Ramos (cell line): ENCODE measurements at regions not wholly inside any gene's neighbourhood (a gene's known extent, or its start where the extent isn't known, plus 50 kb on each side); places are given as distances from the start of the nearest gene placed in this dataset.
"Not testable (repeated sequence)": the region's sequence is repeated elsewhere in the genome, so short reads cannot be mapped to it uniquely, and the experiment has no call there.

Experiments used
- in situ Hi-C: fragments of 300-500 bp; cut with MboI; formaldehyde crosslinking; loops from one replicate; pipeline ENCODE4 v1.14.3; 2022; ENCODE audit warnings: low sequenced_read_pairs; ENCODE audit not compliant: unreplicated experiment

DNA sequence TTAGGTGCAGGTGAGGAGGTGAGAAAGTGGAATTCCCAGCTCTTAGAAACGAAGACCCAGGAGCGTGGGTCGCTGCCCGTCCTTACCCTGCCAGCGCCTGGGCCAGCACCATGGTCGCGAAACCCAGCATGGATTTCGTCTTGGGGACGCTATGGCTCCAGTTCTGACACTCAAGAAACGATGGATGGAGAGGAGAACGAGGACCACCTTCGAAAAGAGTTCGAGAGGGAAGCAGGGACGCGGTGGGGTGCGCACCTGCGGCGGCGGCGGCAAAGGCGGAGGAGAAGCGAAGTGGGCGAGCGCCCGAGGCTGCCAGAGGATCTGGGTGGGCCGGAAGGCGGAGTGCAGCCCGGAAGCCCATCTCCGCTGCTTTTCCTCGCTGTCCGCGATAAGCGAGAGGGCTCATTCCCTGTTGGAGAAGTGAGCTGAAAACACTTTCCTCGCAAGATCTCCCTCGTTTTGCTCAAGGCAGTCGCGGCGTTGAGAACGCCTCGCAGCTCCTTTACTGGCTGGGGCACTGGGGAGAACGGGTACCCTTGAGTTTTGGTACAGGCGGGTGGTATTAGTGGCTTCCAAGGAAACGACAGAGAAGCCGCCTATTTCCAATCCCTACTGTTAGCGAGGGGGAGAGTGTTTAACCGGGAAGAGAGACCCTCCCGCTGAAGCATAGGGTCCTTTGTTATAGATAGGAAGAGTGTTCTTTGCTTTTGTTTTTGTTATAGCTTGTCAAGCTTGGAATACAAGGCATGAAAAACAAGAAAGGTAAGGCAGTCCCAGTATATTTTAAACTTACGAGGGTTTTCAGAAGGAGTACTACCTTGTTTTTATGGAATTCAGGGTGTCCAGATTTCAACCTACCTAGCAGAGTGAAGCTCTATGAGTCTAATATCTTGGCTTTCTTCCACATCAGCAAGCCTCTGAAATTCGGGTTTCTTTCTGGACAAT lies 109.5 kb downstream of the TRIM27 start:
- in situ Hi-C loops = loop anchor here (25.0 kb wide), 1 partner anchor 773 kb away; the partner anchor contains the start of gene OR2H2

GRCh38 chr6:28816339-28816908 lies 107.4 kb downstream of the TRIM27 start:
- in situ Hi-C loops = loop anchor here (25.0 kb wide), 1 partner anchor 771 kb away; the partner anchor contains the start of gene OR2H2

DNA sequence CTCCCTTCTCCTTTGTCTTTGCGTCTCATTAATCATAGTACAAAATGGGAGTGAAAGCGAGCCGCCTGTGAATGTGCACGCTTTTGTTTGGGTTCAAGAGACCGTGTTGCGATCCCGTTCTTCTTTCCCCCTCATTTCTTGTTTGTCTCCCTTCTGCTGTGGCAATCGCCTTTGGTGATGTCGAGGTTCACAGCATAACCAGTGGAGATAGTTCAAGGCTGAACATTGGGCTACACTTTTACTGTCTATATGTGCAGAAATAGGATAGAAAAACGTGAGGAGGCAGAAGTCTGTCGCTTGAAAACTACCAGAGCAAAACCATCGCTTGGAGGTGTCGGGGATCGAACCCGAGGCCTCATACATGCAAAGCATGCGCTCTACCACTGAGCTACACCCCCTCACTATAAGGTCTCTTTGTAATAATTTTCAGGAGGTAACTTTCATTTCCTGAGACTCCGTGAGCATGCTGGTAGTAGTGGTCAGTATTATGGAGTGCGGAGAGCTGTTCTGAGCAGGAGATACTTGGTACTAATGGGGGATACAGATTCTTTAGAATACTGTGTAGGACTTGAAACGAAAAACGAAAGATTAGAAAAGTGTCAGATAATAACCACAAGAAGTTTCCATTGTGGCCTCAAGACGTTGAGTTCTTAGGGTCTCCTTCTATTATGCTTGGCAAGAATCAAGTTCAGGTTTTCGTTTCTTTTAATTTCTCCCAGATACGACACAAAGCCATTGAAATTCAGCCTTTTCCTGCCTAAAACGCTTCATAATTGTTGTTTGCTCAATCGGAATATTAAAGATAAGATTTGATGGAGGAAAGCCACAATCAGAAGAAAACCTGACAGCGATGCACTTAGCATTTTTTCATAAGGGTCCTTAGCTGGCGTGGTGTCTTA lies 106.6 kb downstream of the TRIM27 start:
- in situ Hi-C loops = loop anchor here (25.0 kb wide), 1 partner anchor 770 kb away; the partner anchor contains the start of gene OR2H2

- in situ Hi-C loops = loop anchor here (25.0 kb wide), 1 partner anchor 770 kb away; the partner anchor contains the start of gene OR2H2
Observed at GRCh38 chr6:28817808-28818145, 106.0 kb downstream of the TRIM27 start.

DNA sequence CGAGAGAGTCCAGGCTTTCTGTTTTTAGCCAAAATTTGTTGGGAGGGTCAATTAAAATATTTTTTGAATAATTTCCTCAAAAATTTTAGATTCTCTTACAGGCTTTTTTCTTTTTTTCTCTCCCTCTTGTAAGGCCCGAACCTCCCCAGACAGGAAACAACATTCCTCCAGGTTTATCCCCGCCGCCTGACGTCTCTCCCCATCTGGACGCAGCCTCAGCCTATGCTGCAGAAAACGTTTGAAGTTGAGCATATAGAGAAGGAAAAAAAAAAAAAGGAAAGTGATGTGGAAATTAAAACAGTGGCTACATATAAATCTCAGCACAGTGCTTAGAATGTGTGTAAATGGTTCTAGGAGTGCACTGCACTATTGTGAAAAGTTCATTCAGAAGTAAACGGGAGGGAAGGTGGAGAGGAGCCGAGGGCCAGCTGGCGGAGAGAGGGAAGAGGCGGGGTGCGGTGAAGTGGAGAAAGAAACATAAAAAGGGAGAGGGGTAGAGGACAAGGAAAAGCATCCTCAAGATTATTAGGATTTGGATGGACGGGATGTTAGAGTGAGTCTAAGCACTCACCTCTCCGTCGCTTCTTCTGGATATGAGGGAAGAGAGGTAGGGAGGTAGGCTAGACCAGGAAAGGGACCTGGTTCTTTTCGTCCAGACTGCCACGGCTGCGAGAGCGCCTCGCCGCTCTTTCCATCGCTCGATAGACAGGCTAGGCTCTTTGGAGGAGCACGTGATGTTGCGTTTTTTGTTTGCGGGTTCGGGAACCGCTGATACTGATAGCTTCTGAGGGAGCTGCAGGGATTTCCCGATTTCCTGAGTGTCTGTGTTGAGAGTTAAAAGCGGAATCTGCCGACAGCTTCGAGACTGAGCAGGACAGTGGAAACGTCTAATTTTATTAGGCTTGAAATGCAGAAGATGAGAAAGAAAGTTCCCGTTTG lies 98.7 kb downstream of the TRIM27 start:
- in situ Hi-C loops = loop anchor here (25.0 kb wide), 1 partner anchor 762 kb away; the partner anchor contains the start of gene OR2H2

- in situ Hi-C loops = no loop called here
Observed at GRCh38 chr6:28825732-28826293, 98.0 kb downstream of the TRIM27 start.

GRCh38 chr6:28831683-28832082 lies 92.1 kb downstream of the TRIM27 start:
- in situ Hi-C loops = not testable (repeated sequence)

DNA sequence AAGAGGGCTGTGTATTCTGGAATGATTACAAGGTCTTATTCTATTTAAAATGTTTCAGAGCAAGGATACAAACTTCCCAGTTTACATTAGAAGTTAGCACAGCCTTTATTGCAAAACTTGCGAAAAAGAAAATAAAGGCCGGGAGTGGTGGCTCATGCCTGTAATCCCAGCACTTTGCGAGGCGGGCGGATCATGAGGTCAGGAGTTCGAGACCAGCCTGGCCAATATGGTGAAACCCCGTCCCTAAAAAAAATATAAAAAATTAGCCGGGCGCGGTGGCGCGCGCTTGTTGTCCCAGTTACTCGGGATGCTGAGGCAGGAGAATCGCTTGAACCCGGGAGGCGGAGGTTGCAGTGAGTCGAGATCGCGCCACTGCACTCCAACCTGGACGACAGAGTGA lies 87.1 kb downstream of the TRIM27 start:
- in situ Hi-C loops = not testable (repeated sequence)

GRCh38 chr6:28838289-28838633 lies 85.5 kb downstream of the TRIM27 start:
- in situ Hi-C loops = no loop called here

GRCh38 chr6:28838634-28839442 lies 84.9 kb downstream of the TRIM27 start:
- in situ Hi-C loops = no loop called here

- in situ Hi-C loops = loop anchor here (5.0 to 10.0 kb wide), 2 partner anchors 105 to 173 kb away; no protein-coding TSS in a partner anchor
Observed at GRCh38 chr6:28839443-28840120, 84.2 kb downstream of the TRIM27 start.

DNA sequence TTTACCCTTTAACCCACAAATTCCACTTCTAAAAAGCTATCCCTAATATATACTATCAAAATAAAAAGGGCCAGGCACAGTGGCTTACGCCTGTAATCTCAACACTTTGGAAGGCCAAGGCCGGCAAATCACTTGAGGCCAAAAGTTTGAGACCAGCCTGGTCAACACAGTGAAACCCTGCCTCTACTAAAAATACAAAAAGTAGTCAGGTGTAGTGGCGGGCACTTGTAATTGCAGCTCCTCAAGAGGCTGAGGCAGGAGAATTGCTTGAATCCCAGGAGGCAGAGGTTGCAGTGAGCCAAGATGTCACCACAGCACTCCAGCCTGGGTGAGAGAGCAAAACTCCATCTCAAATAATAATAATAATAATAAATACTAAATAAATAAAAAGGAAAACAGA lies 82.5 kb downstream of the TRIM27 start:
- in situ Hi-C loops = loop anchor here (5.0 to 10.0 kb wide), 2 partner anchors 104 to 171 kb away; no protein-coding TSS in a partner anchor

- in situ Hi-C loops = loop anchor here (10.0 kb wide), 1 partner anchor 96 kb away; no protein-coding TSS in a partner anchor
Observed at GRCh38 chr6:28848756-28849155, 75.0 kb downstream of the TRIM27 start.
